IMR-90 (cell line): ENCODE measurements at regions not wholly inside any gene's neighbourhood (a gene's known extent, or its start where the extent isn't known, plus 50 kb on each side); places are given as distances from the start of the nearest gene placed in this dataset.
A peak's percentile ranks its signal among the peaks of the same experiment; 100 is the strongest.

ENCODE experiments used
- ATAC-seq: fragments of 200-7000 bp; cut with Tn5 transposase; 2 replicates; pipeline ENCODE4 v1.9.1; 2020; ENCODE audit warnings: low read depth, mild to moderate bottlenecking, moderate library complexity
- BruUV-seq: library from RNA; stranded (reverse); fragments of 400-500 nt; replicated peaks from 2 replicates; lab custom pipeline; 2021; lab: Mats Ljungman, UMichigan
- CTCF ChIA-PET: fragments of 300-600 bp; formaldehyde crosslinking; extraction: SDS; loops from one replicate; lab custom pipeline; 2021; ENCODE audit warnings: antibody characterized with exemption; lab: Yijun Ruan, JAX
- POLR2A ChIA-PET: fragments of 300-600 bp; sonication (Branson Sonifier 250); formaldehyde crosslinking; loops from one replicate; lab custom pipeline; 2022; ENCODE audit warnings: antibody characterized with exemption; ENCODE audit not compliant: unreplicated experiment; lab: Charles Lee
- DNase-seq: peaks from one replicate; pipeline ENCODE4 v3.0.0; 2013
- H2AFZ ChIP-seq: replicated peaks from 2 replicates; pipeline ENCODE3; 2013; ENCODE audit warnings: low read length, mild to moderate bottlenecking; ENCODE audit not compliant: poor library complexity
- H2AK5ac ChIP-seq: 2 replicates; pipeline ENCODE4 v1.6.1; 2013; ENCODE audit warnings: low read depth, low read length, inconsistent platforms
- H2AK9ac ChIP-seq: replicated peaks from 2 replicates; pipeline ENCODE3; 2013; ENCODE audit warnings: mild to moderate bottlenecking, low read depth, low read length, moderate library complexity; ENCODE audit not compliant: poor library complexity
- H2BK120ac ChIP-seq: 2 replicates; pipeline ENCODE4 v1.6.1; 2013; ENCODE audit warnings: low read depth, low read length, inconsistent platforms
- H2BK15ac ChIP-seq: 3 replicates; pipeline ENCODE4 v1.6.1; 2013; ENCODE audit warnings: low read depth, low read length, inconsistent platforms
- H2BK20ac ChIP-seq: 2 replicates; pipeline ENCODE4 v1.6.1; 2013; ENCODE audit warnings: low read depth, mild to moderate bottlenecking, inconsistent platforms, low read length, moderate library complexity
- H2BK5ac ChIP-seq: 2 replicates; pipeline ENCODE4 v1.6.1; 2013; ENCODE audit warnings: mild to moderate bottlenecking, low read depth, low read length, inconsistent platforms; ENCODE audit not compliant: poor library complexity, severe bottlenecking
- H3K14ac ChIP-seq: replicated peaks from 2 replicates; pipeline ENCODE4 v1.6.1; 2013; ENCODE audit warnings: low read depth, low read length, inconsistent platforms
- H3K18ac ChIP-seq: 2 replicates; pipeline ENCODE4 v1.6.1; 2013; ENCODE audit warnings: low read depth, low read length, control low read depth
- H3K23ac ChIP-seq: 2 replicates; pipeline ENCODE4 v1.6.1; 2013; ENCODE audit warnings: low read depth, low read length, inconsistent platforms
- H3K27ac ChIP-seq: 2 replicates; pipeline ENCODE4 v1.5.1; 2013; ENCODE audit warnings: mild to moderate bottlenecking, control low read depth, low read length; ENCODE audit not compliant: insufficient read depth
- H3K27me3 ChIP-seq: 2 replicates; pipeline ENCODE4 v1.6.1; 2013; ENCODE audit warnings: low read length; ENCODE audit not compliant: control insufficient read depth, insufficient read depth
- H3K36me3 ChIP-seq: 2 replicates; pipeline ENCODE4 v1.6.1; 2013; ENCODE audit warnings: low read length, mixed read lengths; ENCODE audit not compliant: control insufficient read depth, insufficient read depth
- H3K4ac ChIP-seq: 2 replicates; pipeline ENCODE4 v1.6.1; 2013; ENCODE audit warnings: low read depth, low read length, inconsistent platforms
- H3K4me1 ChIP-seq: 2 replicates; pipeline ENCODE4 v1.6.1; 2013; ENCODE audit warnings: low read length, mixed read lengths; ENCODE audit not compliant: control insufficient read depth, insufficient read depth
- H3K4me2 ChIP-seq: 2 replicates; pipeline ENCODE4 v1.6.1; 2013; ENCODE audit warnings: low read depth, mild to moderate bottlenecking, control low read depth, low read length, moderate library complexity
- H3K4me3 ChIP-seq: 2 replicates; pipeline ENCODE4 v1.5.1; 2013; ENCODE audit warnings: low read depth, mild to moderate bottlenecking, control low read depth, low read length, moderate library complexity; ENCODE audit not compliant: insufficient read depth
- H3K56ac ChIP-seq: 2 replicates; pipeline ENCODE4 v1.6.1; 2013; ENCODE audit warnings: low read length, inconsistent platforms; ENCODE audit not compliant: insufficient read depth; ENCODE audit errors: extremely low read depth
- H3K79me1 ChIP-seq, 2 experiments: 2 replicates each; pipeline ENCODE4 v1.6.1; 2013; ENCODE audit warnings: low read length in 2 of 2, inconsistent platforms in 1 of 2, low read depth in 1 of 2
- H3K9ac ChIP-seq: 2 replicates; pipeline ENCODE4 v1.6.1; 2013; ENCODE audit warnings: low read depth, low read length, control low read depth
- H3K9me1 ChIP-seq: 2 replicates; pipeline ENCODE4 v1.6.1; 2013; ENCODE audit warnings: low read length, inconsistent platforms; ENCODE audit not compliant: insufficient read depth
- H3K9me3 ChIP-seq: 2 replicates; pipeline ENCODE4 v1.6.1; 2013; ENCODE audit warnings: low read length; ENCODE audit not compliant: control insufficient read depth, insufficient read depth
- H4K20me1 ChIP-seq: 2 replicates; pipeline ENCODE4 v1.6.1; 2013; ENCODE audit warnings: low read length, inconsistent platforms; ENCODE audit not compliant: insufficient read depth
- H4K5ac ChIP-seq: 2 replicates; pipeline ENCODE4 v1.6.1; 2013; ENCODE audit warnings: mild to moderate bottlenecking, low read depth, low read length, control low read depth
- H4K8ac ChIP-seq, 2 experiments: 2 replicates each; pipeline ENCODE4 v1.6.1; 2013; ENCODE audit warnings: low read depth in 2 of 2, low read length in 2 of 2, control low read depth in 1 of 2, inconsistent platforms in 1 of 2
- H4K91ac ChIP-seq: 2 replicates; pipeline ENCODE4 v1.6.1; 2013; ENCODE audit warnings: low read depth, low read length, inconsistent platforms; ENCODE audit not compliant: insufficient read depth
- MAFK ChIP-seq: IDR thresholded peaks from 2 replicates; pipeline ENCODE4 v1.6.1; 2012; ENCODE audit warnings: low read depth, low read length, improper control_type of control experiment
- SMC3 ChIP-seq: fragments of 150-350 bp; IDR thresholded peaks from 2 replicates; pipeline ENCODE4 v1.6.1; 2016; ENCODE audit warnings: low read depth, mild to moderate bottlenecking, antibody characterized with exemption, low read length, moderate library complexity
- WGBS, 2 experiments: methylation state at CpG; one replicate each; pipeline versions ENCODE4 v1.1.5 to v1.1.7; 2013; ENCODE audit warnings: missing lambda C conversion rate in 2 of 2; ENCODE audit not compliant: insufficient read length in 1 of 2; ENCODE audit errors: extremely low coverage in 2 of 2; 5-methylcytosine and 5-hydroxymethylcytosine counted together
- dilution Hi-C: fragments of 300-500 bp; cut with HindIII; formaldehyde crosslinking; loops from one replicate; pipeline ENCODE4 v1.14.3; 2018; ENCODE audit warnings: low sequenced_read_pairs; ENCODE audit not compliant: unreplicated experiment
- in situ Hi-C: fragments of 300-500 bp; cut with MboI; formaldehyde crosslinking; loops from 3 replicates; pipeline ENCODE4 v1.14.3; 2019; ENCODE audit warnings: low sequenced_read_pairs, inconsistent platforms, mixed read lengths
- intact Hi-C: fragments of 100-400 bp; cut with micrococcal nuclease; formaldehyde crosslinking; loops from 2 replicates; pipeline ENCODE4 v1.10.0; 2022

GRCh38 chr4:30822911-30823551, 102.9 kb downstream of the PCDH7 start:
- CTCF ChIA-PET, result no interaction called here
- POLR2A ChIA-PET, result no interaction called here

More at GRCh38 chr4:30822911-30823551, 102.9 kb downstream of the PCDH7 start:
- dilution Hi-C loops, result no loop called here
- no peak overlapping the region for H4K91ac ChIP-seq
- H2AK5ac ChIP-seq, result no peak overlapping the region
- H3K27ac ChIP-seq, result no peak overlapping the region
- 60% methylated on average over 1 of the region's 10 CpGs; no CpG with 5 or more reads in 1 of the 2 experiments for WGBS, 2 experiments
- no peak overlapping the region for H3K23ac ChIP-seq
- H3K4me2 ChIP-seq, result no peak overlapping the region
- H3K56ac ChIP-seq, result no peak overlapping the region
- peaks cover 0 to 2% of the 10 kb centered on the region in 2 experiments; a peak in 1 of 4 replicates for H3K79me1 ChIP-seq
- H3K9ac ChIP-seq, result no peak overlapping the region
- no peak overlapping the region for H4K5ac ChIP-seq
- H2BK20ac ChIP-seq, result no peak overlapping the region
- H2BK120ac ChIP-seq, result no peak overlapping the region
- H2BK5ac ChIP-seq, result no peak overlapping the region
- no peak overlapping the region for H3K4me3 ChIP-seq
- no peaks in the 10 kb centered on the region for H3K4me1 ChIP-seq
- H3K4ac ChIP-seq, result no peak overlapping the region
- H3K27me3 ChIP-seq, result no peaks in the 10 kb centered on the region
- no peaks in the 10 kb centered on the region for H3K9me1 ChIP-seq
- ATAC-seq, result no peak
- H3K14ac ChIP-seq, result no peak overlapping the region
- no peaks in the 10 kb centered on the region for H4K20me1 ChIP-seq
- H4K8ac ChIP-seq, result no peak overlapping the region
- no peak overlapping the region for H2BK15ac ChIP-seq
- no peak for DNase-seq
- TF ChIP-seq MAFK (0 out of 2 replicates have a peak, but pooled peaks have one; percentile 49), SMC3 (no peak)
- H3K9me3 ChIP-seq, result no peaks in the 10 kb centered on the region
- BruUV-seq, result no TSS peak
- intact Hi-C loops, result loop anchor here (5.0 kb wide), 1 partner anchor 36 kb away; no protein-coding TSS in a partner anchor
- in situ Hi-C loops, result no loop called here
- H3K36me3 ChIP-seq, result no peaks in the 10 kb centered on the region; the same call in 1 of the 2 replicates
- no peak overlapping the region for H3K18ac ChIP-seq
- no peak overlapping the region for H2AK9ac ChIP-seq
- H2AFZ ChIP-seq, result no peak overlapping the region
